ENCODE measurements at regions not wholly inside any gene's neighbourhood (a gene's known extent, or its start where the extent isn't known, plus 50 kb on each side); places are given as distances from the start of the nearest gene placed in this dataset.

DNA sequence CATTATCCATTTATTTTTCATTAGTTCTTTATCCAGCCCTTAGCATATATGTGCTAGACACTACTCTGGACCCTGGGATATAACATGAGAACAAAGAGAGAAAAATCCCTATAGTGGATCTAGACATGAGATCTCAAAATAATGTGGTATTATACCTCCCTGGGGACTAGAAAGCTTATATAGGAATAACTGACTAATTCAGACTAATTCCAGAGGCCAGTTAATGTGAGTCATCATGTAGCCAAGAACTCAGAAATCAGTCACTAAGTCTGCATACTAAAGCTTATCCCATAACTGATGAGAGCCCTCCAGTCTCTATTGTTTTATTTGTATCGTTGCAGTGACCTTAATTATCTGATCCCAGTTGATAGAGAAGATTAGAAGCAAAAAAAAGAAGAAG lies 267.1 kb upstream of the RGS6 start:
- TF ChIP-seq CTCF (IDR thresholded peaks at IDR 0.05; ENCODE audit: insufficient read depth, low read depth, low read length) = no peak
- no peak for TF ChIP-seq EZH2 (IDR thresholded peaks at IDR 0.05; ENCODE audit: insufficient read depth, low read length)
